GM18951 (cell line): ENCODE measurements at regions not wholly inside any gene's neighbourhood (a gene's known extent, or its start where the extent isn't known, plus 50 kb on each side); places are given as distances from the start of the nearest gene placed in this dataset.

Experiments used
- POLR2A ChIP-seq: IDR thresholded peaks from 4 replicates; pipeline ENCODE4 v1.6.1; 2011; ENCODE audit warnings: mild to moderate bottlenecking; ENCODE audit not compliant: insufficient read length, insufficient read depth; ENCODE audit errors: extremely low read depth
- in situ Hi-C: fragments of 300-500 bp; cut with MboI; formaldehyde crosslinking; loops from one replicate; pipeline ENCODE4 v1.12.0; 2022; ENCODE audit warnings: low sequenced_read_pairs, mixed read lengths, inconsistent platforms; ENCODE audit not compliant: unreplicated experiment

GRCh38 chr6:119742188-119742803, 392.7 kb upstream of the MAN1A1 start:
- in situ Hi-C loops: loop anchor here (25.0 kb wide), 1 partner anchor 605 kb away; no protein-coding TSS in a partner anchor
- no peak for TF ChIP-seq POLR2A

DNA sequence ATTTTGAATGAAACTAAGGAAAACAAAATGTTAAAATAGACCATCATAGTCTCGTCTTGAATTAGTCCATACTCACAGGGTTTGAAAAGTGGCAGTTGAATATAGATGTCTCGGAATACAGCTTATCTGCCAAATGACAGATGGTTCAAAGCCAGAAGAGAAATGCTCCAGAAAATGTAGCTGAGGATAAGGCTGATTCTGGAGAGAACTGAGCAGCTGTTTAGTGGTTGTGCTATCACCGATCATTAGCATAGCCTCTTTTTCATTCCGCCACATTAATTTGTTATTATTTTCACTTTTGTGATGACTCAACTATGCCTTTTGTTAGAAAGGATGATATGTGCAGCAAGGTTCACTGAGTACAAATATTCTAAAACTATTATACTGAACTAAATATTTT, 390.2 kb upstream of the MAN1A1 start:
- in situ Hi-C loops: loop anchor here (25.0 kb wide), 1 partner anchor 602 kb away; no protein-coding TSS in a partner anchor
- no peak for TF ChIP-seq POLR2A

DNA sequence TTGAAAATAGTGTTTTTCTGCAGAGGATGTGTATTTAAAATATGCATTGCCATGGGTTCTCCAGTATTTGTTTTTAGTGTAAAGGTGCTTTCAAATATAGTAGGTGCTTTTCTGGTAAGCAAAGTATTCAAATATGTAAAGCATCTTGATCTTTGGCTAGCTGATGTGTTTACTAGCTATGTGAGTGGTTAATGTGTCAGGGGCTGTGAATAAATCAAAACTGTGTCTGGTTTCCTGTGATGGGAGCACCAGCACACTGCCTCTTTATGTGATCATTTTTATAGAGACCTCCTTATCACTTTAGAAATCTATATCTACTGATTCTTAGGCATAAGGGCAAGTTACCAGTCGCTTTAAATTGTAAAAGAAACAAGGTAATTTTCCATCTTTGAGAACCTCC, 388.9 kb upstream of the MAN1A1 start:
- in situ Hi-C loops: loop anchor here (25.0 kb wide), 1 partner anchor 601 kb away; no protein-coding TSS in a partner anchor
- no peak for TF ChIP-seq POLR2A

GRCh38 chr6:119736296-119737021, 386.9 kb upstream of the MAN1A1 start:
- TF ChIP-seq POLR2A: no peak
- in situ Hi-C loops: loop anchor here (25.0 kb wide), 1 partner anchor 599 kb away; no protein-coding TSS in a partner anchor

DNA sequence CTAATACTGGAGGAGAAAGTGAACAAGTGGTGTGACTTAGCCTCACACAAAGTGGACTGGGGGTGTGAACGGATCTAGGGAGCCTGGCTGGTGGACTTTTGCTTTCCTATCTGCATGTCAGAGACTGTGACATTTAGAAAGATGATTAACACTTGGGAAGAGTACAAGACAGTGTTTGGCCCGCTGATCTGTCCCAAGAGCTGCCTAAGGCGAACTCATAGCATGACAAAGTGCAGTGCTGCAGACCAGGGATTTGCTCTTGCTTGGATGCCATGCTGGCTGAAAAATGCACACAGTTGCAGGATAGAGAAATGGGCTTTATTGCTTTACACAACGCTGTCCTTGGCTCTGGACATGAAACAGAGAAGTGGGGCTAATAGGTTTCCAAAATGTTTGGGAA, 386.0 kb upstream of the MAN1A1 start:
- in situ Hi-C loops: loop anchor here (25.0 kb wide), 1 partner anchor 598 kb away; no protein-coding TSS in a partner anchor
- TF ChIP-seq POLR2A: no peak

GRCh38 chr6:119734227-119734626, 384.7 kb upstream of the MAN1A1 start:
- in situ Hi-C loops: loop anchor here (25.0 kb wide), 1 partner anchor 597 kb away; no protein-coding TSS in a partner anchor
- no peak for TF ChIP-seq POLR2A

DNA sequence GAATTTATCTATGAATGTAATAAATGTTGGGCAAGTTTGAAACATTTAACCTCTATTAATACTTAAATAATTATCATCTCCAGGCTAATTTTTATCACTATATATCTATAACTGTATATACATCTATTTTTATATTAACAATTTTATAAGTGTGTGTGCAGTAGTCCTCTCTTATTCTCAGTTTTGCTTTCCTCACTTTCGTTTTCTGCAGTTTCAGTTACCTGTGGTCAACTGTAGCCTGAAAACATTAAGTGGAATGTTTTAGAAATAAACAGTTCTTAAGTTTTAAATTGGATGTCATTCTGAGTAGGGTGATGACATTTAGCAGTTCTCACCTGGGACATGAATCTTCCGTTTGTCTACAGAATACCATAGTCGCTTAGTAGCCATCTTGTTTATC, 379.4 kb upstream of the MAN1A1 start:
- in situ Hi-C loops: loop anchor here (25.0 kb wide), 1 partner anchor 592 kb away; no protein-coding TSS in a partner anchor
- no peak for TF ChIP-seq POLR2A

- TF ChIP-seq POLR2A: no peak
- in situ Hi-C loops: loop anchor here (25.0 kb wide), 1 partner anchor 591 kb away; no protein-coding TSS in a partner anchor
Observed at GRCh38 chr6:119728220-119728750, 378.7 kb upstream of the MAN1A1 start.

DNA sequence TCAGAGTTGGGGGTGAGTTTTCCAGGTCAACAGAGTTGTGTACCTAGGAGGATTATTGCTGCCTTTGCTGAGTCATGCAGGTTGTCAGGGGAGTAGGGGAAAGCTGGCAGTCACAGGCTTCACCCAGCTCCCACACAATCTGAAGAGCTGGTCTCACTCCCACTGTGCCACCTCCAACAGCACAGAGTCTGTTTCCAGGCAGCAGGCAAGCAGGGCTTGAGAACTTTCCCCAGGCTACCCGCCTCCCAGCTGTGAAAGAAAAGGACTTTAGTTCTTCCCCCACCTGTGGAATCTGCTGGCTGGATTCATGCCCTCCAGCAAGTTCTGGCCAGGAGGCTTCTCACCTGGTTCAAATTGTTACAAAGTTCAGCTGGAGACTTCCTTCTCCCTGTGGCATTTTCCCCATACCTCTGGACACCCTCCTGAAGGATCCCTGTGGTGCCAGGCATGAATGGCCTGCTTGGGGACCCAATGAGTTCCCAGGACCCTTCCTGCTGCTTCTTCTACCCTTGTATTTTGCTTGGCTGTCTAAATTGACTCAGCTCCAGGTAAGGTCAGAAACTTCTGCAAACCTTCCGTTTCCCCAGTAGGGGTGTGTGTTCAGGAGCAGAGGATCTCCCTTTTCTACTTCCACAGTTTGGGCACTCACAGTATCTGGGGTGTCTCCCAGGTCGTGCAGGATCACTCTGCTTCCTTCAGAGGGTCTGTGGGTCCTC, 378.1 kb upstream of the MAN1A1 start:
- in situ Hi-C loops: loop anchor here (25.0 kb wide), 1 partner anchor 590 kb away; no protein-coding TSS in a partner anchor

GRCh38 chr6:119726912-119727311, 377.4 kb upstream of the MAN1A1 start:
- in situ Hi-C loops: loop anchor here (25.0 kb wide), 1 partner anchor 590 kb away; no protein-coding TSS in a partner anchor

More for the DNA sequence above, 378.1 kb upstream of the MAN1A1 start:
- TF ChIP-seq POLR2A: no peak

- no peak for TF ChIP-seq POLR2A
- in situ Hi-C loops: loop anchor here (25.0 kb wide), 1 partner anchor 589 kb away; no protein-coding TSS in a partner anchor
Observed at GRCh38 chr6:119726086-119726485, 376.5 kb upstream of the MAN1A1 start.

- TF ChIP-seq POLR2A: no peak
- in situ Hi-C loops: no loop called here
Observed at GRCh38 chr6:119720160-119720559, 370.6 kb upstream of the MAN1A1 start.

- TF ChIP-seq POLR2A: no peak
- in situ Hi-C loops: no loop called here
Observed at GRCh38 chr6:119717942-119718341, 368.4 kb upstream of the MAN1A1 start.
